Putamen (tissue), 1 donor: ENCODE measurements at regions not wholly inside any gene's neighbourhood (a gene's known extent, or its start where the extent isn't known, plus 50 kb on each side); places are given as distances from the start of the nearest gene placed in this dataset.

Source experiments
- DNase-seq: peaks from one replicate; pipeline ENCODE4 v3.0.0-alpha.2; 2016; ENCODE audit warnings: low spot score

GRCh38 chr3:164235289-164236028 is 842.8 kb downstream of the SI start:
- DNase-seq: no peak

DNA sequence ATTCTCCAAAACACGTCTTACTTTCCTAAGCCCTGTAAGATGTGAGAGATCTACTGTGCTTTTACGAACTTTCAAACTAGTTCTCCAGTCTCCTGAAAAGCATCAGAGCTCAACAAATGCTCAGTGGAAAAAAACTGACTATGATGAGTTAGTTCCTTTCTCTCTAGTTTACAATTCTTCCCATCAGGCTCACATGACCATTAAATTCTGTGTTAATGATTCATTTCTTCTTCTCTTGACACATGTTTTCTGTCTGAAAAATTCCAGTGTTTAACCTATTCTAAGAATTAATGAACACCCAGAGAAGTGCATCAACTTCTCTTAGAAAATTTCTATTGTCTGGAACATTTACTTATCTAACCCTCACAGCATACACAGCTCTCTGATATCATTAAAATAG is 844.3 kb downstream of the SI start:
- DNase-seq: no peak

DNA sequence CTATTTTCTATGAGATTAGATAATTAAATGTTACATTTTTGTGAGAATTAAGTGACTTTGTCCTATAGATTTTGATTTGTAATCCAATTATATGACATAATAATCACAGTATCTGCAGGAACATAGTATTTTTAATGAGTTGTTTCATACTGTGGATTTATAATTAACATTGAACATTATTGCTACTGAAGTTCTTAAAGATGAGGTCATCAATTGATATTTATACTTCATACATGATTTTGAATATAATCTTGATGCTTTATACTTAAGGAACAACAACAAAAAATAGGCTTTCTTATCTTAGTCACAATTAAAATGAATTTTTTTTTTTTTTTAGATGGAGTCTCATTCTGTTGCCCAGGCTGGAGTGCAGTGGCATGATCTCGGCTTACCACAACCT is 846.6 kb downstream of the SI start:
- DNase-seq: no peak

DNA sequence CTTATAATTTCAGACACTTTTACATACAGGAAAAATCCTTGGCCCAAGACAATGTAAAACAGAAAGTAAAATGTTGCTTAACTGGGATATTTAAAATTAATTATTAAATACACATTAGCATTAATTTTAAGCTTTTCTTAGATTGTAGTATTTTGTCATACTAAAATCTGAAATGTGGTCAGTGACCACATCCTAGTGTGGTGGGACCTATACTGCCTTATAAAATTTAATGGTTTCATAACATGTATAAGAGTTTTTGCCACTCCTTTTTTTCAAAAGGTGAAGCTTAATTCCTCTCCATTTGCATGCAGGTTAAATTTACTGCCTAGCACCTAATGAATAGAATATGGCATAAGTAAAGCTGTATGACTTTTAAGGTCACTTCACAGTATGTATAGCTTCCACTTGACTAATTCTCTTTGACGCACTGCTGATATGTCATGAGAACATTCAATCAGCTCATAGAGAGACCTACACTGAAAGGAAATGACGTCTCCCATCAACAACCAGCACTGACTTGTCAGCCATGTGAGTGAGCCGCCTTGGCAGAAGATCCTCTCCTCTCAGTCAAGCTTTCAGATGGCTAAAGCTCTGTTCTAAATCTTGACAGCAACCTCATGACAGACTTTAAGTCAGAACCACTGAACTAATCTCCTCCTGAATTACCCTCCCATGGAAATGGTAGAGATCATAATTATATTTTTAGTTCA is 847.8 kb downstream of the SI start:
- no peak for DNase-seq

GRCh38 chr3:164224126-164224525 is 854.2 kb downstream of the SI start:
- no peak for DNase-seq

DNA sequence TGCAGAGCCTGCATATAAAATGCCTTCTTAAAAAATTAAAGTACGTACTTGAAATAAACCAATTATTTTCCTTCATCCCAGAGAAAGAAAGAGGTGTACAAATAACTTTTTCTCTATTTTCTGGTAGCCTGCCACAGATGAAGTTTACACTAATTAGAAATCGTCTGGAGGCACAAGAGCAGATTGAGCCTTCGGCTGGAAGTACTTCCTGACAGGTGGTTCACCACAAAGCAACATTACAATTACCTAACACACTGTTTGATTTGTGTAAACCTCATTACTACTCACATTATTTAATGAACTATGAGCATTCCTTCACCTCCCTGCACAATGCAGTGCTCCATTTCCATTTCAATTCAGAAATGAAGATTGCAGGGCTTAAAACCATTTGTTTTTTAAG is 856.1 kb downstream of the SI start:
- no peak for DNase-seq

DNA sequence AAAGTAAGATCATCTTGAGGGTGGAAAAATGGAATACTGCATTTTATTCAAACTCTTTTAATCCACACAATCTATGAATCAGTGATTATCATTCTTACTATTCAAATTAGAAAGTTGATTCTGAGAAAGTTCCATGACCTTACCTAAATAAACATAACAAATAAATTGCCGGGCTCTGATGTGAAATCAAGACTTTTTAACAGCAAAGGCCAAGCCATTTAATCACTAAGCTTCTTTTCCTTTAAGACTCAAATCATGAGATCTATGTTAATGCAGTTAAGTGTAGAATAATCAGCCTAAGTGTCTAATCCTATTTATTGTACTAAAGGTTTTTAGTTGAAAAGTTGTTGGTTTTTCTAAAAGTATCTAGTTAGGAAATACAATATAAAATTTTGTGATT is 857.0 kb downstream of the SI start:
- no peak for DNase-seq

DNA sequence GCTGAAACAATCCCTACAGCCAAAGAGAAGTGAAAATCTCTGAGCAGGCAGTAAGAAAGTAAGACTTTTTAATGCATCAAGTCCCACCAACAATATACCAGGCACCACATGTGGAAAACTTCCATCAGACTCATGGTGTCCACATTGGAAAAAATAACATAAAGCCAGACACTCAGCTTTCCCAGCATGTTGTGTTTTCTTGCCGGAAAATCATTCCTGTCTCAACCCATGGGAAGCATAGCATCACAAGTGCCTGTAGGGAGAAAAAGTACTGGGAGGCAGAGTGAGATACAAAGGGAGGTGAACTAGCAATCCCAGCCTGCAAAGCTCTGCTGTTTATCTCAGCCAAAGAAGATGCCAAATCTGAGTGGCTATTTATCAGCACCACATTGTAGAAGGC is 868.9 kb downstream of the SI start:
- DNase-seq: no peak

- DNase-seq: no peak
Observed at GRCh38 chr3:164208821-164209220, 869.5 kb downstream of the SI start.

DNA sequence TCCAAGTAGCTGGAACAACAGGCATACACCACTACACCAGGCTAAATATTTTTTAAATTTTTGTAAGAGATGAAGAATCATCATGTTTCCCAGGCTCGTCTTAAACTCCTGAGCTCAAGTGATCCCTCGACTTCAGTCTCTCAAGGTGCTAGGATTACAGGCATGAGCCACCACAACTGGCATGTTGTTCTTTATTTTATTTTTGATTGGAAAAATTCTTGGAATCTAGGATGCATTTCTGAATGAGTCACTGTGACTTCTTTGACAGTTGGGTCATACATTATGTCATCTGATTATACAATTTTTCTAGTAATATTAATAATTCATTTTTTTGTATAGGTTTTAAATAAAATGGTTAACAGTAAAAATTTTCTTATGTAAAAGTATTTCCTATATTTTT is 870.2 kb downstream of the SI start:
- no peak for DNase-seq

GRCh38 chr3:164200053-164200823 is 878.1 kb downstream of the SI start:
- no peak for DNase-seq

DNA sequence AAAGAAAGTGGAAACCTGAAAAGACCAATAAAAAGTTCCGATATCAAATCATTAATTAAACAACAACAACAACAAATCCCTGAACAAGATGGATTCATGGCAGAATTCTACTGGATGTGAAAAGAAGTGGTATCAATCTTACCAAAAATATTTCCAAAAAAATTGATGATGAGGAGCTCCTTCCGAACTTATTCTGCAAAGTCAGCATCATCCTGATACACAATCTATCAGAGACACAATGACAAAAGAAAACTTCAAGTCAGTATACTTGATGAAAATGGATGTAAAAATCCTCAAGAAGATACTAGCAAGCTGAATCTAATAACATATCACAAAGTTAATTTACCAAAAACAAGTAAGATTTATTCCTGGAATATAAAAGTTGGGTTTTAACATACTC is 881.8 kb downstream of the SI start:
- no peak for DNase-seq

DNA sequence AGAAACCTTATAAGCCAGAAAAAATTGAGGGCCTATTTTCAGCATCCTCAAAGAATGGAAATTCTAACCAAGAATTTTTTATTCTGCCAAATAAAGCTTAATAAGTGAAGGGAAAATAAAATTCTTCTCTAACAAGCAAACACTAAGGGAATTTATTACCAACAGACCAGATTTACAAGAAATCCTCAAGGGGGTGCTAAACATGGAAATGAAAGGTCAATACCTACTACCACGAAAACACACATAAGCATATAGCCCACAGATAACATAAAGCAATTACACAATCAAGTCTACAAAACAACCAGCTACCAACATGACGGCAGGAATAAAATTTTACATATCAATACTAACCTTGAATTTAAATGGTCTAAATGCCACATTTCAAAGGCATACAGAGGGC is 883.5 kb downstream of the SI start:
- DNase-seq: no peak

- DNase-seq: no peak
Observed at GRCh38 chr3:164192974-164193373, 885.3 kb downstream of the SI start.

GRCh38 chr3:164190566-164190965 is 887.7 kb downstream of the SI start:
- DNase-seq: no peak

DNA sequence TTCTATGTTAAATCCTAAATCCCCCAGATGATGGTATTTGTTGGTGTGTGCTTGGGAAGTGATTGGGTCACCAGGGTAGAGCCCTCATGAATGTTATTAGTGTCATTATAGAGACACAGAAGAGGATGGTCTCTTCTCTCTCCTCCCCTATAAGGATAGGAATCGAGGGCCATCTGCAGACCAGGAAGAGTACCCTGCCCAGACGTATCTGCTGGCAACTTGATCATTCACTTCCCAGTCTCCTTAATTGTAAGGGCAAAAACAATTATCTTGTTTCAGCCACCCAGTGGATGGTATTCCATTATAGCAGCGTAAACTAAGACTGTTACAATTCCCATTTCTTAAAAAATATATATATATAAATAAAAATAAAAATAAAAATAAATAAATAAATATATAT is 892.2 kb downstream of the SI start:
- DNase-seq: no peak

- DNase-seq: no peak
Observed at GRCh38 chr3:164179110-164179774, 899.1 kb downstream of the SI start.

DNA sequence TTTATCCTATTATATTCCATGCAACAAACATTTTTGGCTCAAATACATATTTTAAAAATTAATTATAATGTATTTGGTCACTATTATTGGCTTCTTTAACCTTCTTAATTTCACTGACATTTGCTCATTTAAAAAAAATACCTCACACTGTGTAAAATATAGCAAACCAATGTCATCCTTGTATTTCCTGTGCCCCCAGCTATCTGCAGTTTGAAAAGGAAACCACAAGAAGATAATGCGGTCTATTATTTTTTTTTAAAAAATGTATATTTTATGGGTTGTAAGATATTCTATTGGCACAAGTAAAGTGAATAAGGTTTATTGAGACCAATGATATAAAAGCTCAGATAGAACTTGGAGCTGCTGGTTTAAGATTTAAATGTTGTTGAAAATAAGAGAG is 904.2 kb downstream of the SI start:
- DNase-seq: no peak

- DNase-seq: no peak
Observed at GRCh38 chr3:164155400-164155799, 922.9 kb downstream of the SI start.

- no peak for DNase-seq
Observed at GRCh38 chr3:164144824-164145223, 933.5 kb downstream of the SI start.

GRCh38 chr3:164132878-164133277 is 945.4 kb downstream of the SI start:
- DNase-seq: no peak
